ENCODE measurements at regions not wholly inside any gene's neighbourhood (a gene's known extent, or its start where the extent isn't known, plus 50 kb on each side); places are given as distances from the start of the nearest gene placed in this dataset.

GRCh38 chr7:21304808-21305375, 123.0 kb upstream of the SP4 start:
- Histone ChIP-seq H3K36me3 (ENCODE audit: control insufficient read depth in 1 of 2, insufficient read depth in 2 of 2, low read length in 2 of 2) (no peaks in the 10 kb centered on the region), H3K4me2 (ENCODE audit: low read length) (no peak overlapping the region), H3K79me2 (ENCODE audit: insufficient read depth, low read length) (no peaks in the 10 kb centered on the region), H3K9me3 (ENCODE audit: control insufficient read depth in 1 of 2, insufficient read depth in 1 of 2, low read depth in 1 of 2, low read length in 2 of 2) (peaks cover 0 to 3% of the 10 kb centered on the region in 2 experiments; a peak in 1 of 4 replicates), H3K27ac (ENCODE audit: low read depth, low read length) (no peak overlapping the region), H3K9ac (ENCODE audit: low read length) (no peak overlapping the region), H3K4me3 (replicated peaks in 1 of 2; ENCODE audit: low read depth in 1 of 2, low read length in 2 of 2) (no peak overlapping the region), H3K27me3 (ENCODE audit: insufficient read depth, low read length) (no peaks in the 10 kb centered on the region), H4K20me1 (ENCODE audit: insufficient read depth) (no peaks in the 10 kb centered on the region), H3K4me1 (ENCODE audit: control insufficient read depth in 1 of 2, insufficient read depth in 2 of 2, low read length in 2 of 2) (no peaks in the 10 kb centered on the region), H2AFZ (ENCODE audit: low read depth, low read length, poor library complexity, severe bottlenecking) (no peak overlapping the region), H3K9me2 (ENCODE audit: insufficient read depth) (no peaks in the 10 kb centered on the region)
- TF ChIP-seq CEBPB (IDR thresholded peaks at IDR 0.05; ENCODE audit: low read depth) (no peak), SIN3A (IDR thresholded peaks at IDR 0.05; ENCODE audit: low read depth) (no peak), FOSL1 (IDR thresholded peaks at IDR 0.05; ENCODE audit: low read depth) (no peak), CTCF (IDR thresholded peaks at IDR 0.05 in 2 of 3, conservative IDR thresholded peaks at IDR 0.05 in 1 of 3; ENCODE audit: borderline replicate concordance in 1 of 3, insufficient read depth in 1 of 3, low read depth in 2 of 3, low read length in 2 of 3) (no peak), YY1 (IDR thresholded peaks at IDR 0.05; ENCODE audit: extremely low read depth, insufficient replicate concordance, low read depth, low read length) (no peak), ZNF274 (IDR thresholded peaks at IDR 0.05; ENCODE audit: low read depth, low read length) (no peak), POLR2A (IDR thresholded peaks at IDR 0.05; ENCODE audit: borderline replicate concordance, extremely low read depth, insufficient read depth, insufficient read length) (no peak), RAD21 (IDR thresholded peaks at IDR 0.05; ENCODE audit: low read depth) (no peak), SP1 (IDR thresholded peaks at IDR 0.05; ENCODE audit: low read depth) (no peak), EZH2 (IDR thresholded peaks at IDR 0.05) (no peak)
- BruUV-seq (replicated peaks): no TSS peak
- ChIA-PET CTCF (no interaction called here), POLR2A (no interaction called here), RAD21 (ENCODE audit: low non-redundant PET in 1 of 2, low total read pairs in 2 of 2, uncharacterized antibody in 2 of 2, unreplicated experiment in 2 of 2) (no interaction called here)
- intact Hi-C loops (cut with micrococcal nuclease): no loop called here
- DNase-seq (ENCODE audit: low read depth, low spot score) (no peak), ATAC-seq (no peak)

Data from HCT116 (cell line).